ENCODE measurements at regions not wholly inside any gene's neighbourhood (a gene's known extent, or its start where the extent isn't known, plus 50 kb on each side); places are given as distances from the start of the nearest gene placed in this dataset.

DNA sequence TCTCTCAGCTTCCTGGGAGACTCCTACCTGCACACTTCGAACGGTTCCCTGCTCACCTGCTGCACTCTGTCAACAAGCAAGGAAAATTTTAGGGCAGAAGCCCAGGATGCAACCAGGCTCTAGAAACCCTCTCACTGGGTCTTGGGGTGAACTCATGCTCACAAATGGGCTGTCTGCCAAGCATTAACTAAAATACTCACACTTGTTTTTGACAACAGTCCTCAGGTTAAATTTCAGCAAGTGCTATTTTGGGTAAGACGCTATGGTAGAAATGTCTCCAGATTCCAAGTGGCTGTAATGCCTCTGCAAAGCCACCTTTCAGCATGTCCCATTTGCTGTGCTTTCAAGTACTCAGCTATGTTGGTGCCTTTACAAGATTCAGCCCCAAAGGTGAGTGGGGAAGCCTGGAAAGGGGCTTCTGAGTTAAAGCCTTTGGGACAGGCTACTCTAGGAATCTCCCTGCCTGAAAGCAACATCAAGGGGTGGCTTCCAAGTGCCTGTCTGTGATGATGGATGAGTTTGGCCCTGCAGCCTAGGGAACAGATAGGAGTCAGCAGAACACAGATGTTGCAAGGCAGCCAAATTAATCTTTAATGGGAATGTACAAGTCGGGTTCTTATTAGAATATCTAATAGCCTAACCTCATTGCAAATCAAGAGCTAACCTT lies 211.9 kb upstream of the SPAG17 start:
- Histone ChIP-seq H3K9me3 (ENCODE audit: low read depth) (no peaks in the 10 kb centered on the region), H3K27me3 (replicated peaks; ENCODE audit: insufficient read depth) (peaks cover 7% of the 10 kb centered on the region; the same call in 1 of the 2 replicates), H3K4me1 (ENCODE audit: insufficient read depth) (no peaks in the 10 kb centered on the region), H3F3A (ENCODE audit: insufficient read depth) (no peaks in the 10 kb centered on the region), H3K4me3 (no peak overlapping the region), H3K4me2 (ENCODE audit: unreplicated experiment) (no peak overlapping the region), H3K79me2 (ENCODE audit: insufficient read depth) (no peaks in the 10 kb centered on the region), H3K36me3 (ENCODE audit: low read depth) (no peaks in the 10 kb centered on the region), H3K9me2 (ENCODE audit: insufficient read depth) (no peaks in the 10 kb centered on the region), H3K27ac (no peak overlapping the region), H3K9ac (no peak overlapping the region), H4K20me1 (ENCODE audit: insufficient read depth) (no peaks in the 10 kb centered on the region), H2AFZ (no peak overlapping the region)
- no peak for DNase-seq
- in situ Hi-C loops (cut with MboI): no loop called here
- WGBS, 2 experiments (ENCODE audit: low coverage in 1 of 2, low lambda C conversion rate in 2 of 2, missing lambda C conversion rate in 2 of 2): 40 to 56% methylated on average over 4 of the region's 4 CpGs
- TF ChIP-seq EZH2 (IDR thresholded peaks at IDR 0.05; ENCODE audit: insufficient read depth, poor library complexity, severe bottlenecking) (no peak), EZH2phosphoT487 (IDR thresholded peaks at IDR 0.05; ENCODE audit: insufficient read depth, low read depth) (no peak)

DNA sequence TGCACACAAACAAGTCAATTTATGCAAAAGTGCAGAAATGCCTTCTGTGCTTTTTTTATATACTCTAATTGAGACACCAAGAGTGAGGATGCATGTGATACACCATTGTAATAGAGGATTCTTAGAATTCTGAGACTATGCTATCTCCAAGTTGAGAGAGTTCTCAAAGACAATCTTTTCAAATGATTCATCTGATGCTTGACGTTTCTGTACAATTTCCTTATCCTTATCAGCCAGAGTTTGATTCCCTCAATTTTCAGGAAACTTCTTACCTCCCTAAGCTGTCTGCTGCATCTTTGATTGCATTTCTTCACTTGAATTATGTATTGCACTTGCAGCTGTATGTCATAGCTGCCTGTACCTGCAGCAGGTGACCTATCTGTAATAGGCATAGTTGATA lies 211.3 kb upstream of the SPAG17 start:
- DNase-seq: no peak
- H3K36me3 ChIP-seq (ENCODE audit: low read depth): no peaks in the 10 kb centered on the region
- no peak overlapping the region for H3K4me2 ChIP-seq (ENCODE audit: unreplicated experiment)
- no peak overlapping the region for H3K4me3 ChIP-seq
- TF ChIP-seq EZH2 (IDR thresholded peaks at IDR 0.05; ENCODE audit: insufficient read depth, poor library complexity, severe bottlenecking): no peak
- no peak for TF ChIP-seq EZH2phosphoT487 (IDR thresholded peaks at IDR 0.05; ENCODE audit: insufficient read depth, low read depth)
- in situ Hi-C loops (cut with MboI): no loop called here
- H3K27me3 ChIP-seq (replicated peaks; ENCODE audit: insufficient read depth): peaks cover 7% of the 10 kb centered on the region; the same call in 1 of the 2 replicates
- no peak overlapping the region for H2AFZ ChIP-seq
- H3K79me2 ChIP-seq (ENCODE audit: insufficient read depth): no peaks in the 10 kb centered on the region
- no peaks in the 10 kb centered on the region for H4K20me1 ChIP-seq (ENCODE audit: insufficient read depth)
- 5% methylated on average over 1 of the region's 1 CpG for WGBS, 2 experiments (ENCODE audit: low coverage in 1 of 2, low lambda C conversion rate in 2 of 2, missing lambda C conversion rate in 2 of 2)
- no peaks in the 10 kb centered on the region for H3K9me2 ChIP-seq (ENCODE audit: insufficient read depth)
- no peaks in the 10 kb centered on the region for H3K9me3 ChIP-seq (ENCODE audit: low read depth)
- H3K27ac ChIP-seq: no peak overlapping the region
- H3K4me1 ChIP-seq (ENCODE audit: insufficient read depth): no peaks in the 10 kb centered on the region
- no peak overlapping the region for H3K9ac ChIP-seq
- H3F3A ChIP-seq (ENCODE audit: insufficient read depth): no peaks in the 10 kb centered on the region

DNA sequence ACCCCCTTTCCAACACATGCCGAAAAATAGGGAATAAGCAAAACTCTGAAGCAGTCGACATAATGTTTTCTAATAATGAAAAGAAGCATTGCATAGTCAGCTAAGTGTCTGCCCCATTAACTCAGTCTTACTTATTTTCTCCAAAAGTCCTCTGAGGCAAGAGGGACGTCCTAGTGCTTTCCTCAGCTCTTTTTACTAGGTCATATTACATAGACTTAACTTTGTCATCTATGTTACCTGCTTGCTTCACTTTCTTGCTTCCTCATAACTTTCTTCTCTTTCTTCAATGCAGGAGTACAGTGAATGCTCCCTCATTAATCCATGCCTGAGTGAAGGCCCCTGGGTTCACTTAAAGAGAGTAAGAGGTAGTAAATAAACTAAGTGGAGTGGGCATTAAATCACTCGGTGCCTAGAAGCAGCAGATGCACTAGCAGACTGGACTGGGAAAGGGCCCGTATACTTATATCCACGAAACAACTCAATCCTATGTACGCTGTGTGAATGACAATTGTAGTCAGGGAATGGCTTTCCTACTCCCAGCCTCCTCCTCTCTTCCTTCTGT lies 210.5 kb upstream of the SPAG17 start:
- H3K4me2 ChIP-seq (ENCODE audit: unreplicated experiment): no peak overlapping the region
- H3K4me1 ChIP-seq (ENCODE audit: insufficient read depth): no peaks in the 10 kb centered on the region
- TF ChIP-seq EZH2phosphoT487 (IDR thresholded peaks at IDR 0.05; ENCODE audit: insufficient read depth, low read depth) (no peak), EZH2 (IDR thresholded peaks at IDR 0.05; ENCODE audit: insufficient read depth, poor library complexity, severe bottlenecking) (no peak)
- peaks cover 7% of the 10 kb centered on the region; the same call in 1 of the 2 replicates for H3K27me3 ChIP-seq (replicated peaks; ENCODE audit: insufficient read depth)
- WGBS, 2 experiments (ENCODE audit: low coverage in 1 of 2, low lambda C conversion rate in 2 of 2, missing lambda C conversion rate in 2 of 2): 50 to 58% methylated on average over 7 of the region's 7 CpGs
- in situ Hi-C loops (cut with MboI): no loop called here
- no peaks in the 10 kb centered on the region for H4K20me1 ChIP-seq (ENCODE audit: insufficient read depth)
- no peaks in the 10 kb centered on the region for H3K36me3 ChIP-seq (ENCODE audit: low read depth)
- H3K9ac ChIP-seq: no peak overlapping the region
- DNase-seq: no peak
- no peaks in the 10 kb centered on the region for H3K79me2 ChIP-seq (ENCODE audit: insufficient read depth)
- H3F3A ChIP-seq (ENCODE audit: insufficient read depth): no peaks in the 10 kb centered on the region
- H3K4me3 ChIP-seq: no peak overlapping the region
- no peak overlapping the region for H2AFZ ChIP-seq
- no peaks in the 10 kb centered on the region for H3K9me2 ChIP-seq (ENCODE audit: insufficient read depth)
- no peaks in the 10 kb centered on the region for H3K9me3 ChIP-seq (ENCODE audit: low read depth)
- no peak overlapping the region for H3K27ac ChIP-seq

DNA sequence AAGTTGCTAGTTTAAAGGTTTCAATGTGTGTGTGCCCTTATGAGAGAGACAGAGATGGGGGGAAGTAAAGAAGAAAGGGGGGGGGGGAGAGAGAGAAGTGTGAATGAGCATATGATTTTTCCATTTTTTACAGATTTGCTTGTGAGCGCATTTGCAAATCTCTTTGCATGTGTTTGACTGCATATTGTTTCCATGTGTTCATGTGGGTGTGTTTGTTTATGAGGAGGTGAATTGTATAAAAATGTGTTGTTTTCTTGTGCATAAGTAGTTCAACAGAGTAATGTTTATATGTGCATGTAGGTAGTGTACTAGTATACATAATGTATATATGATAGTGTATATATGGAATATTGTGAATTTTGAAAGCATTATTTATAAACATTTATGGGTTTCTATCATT lies 205.9 kb upstream of the SPAG17 start:
- Histone ChIP-seq H3K4me1 (ENCODE audit: insufficient read depth) (no peaks in the 10 kb centered on the region), H3K4me3 (no peak overlapping the region), H4K20me1 (ENCODE audit: insufficient read depth) (no peaks in the 10 kb centered on the region), H2AFZ (no peak overlapping the region), H3K36me3 (ENCODE audit: low read depth) (no peaks in the 10 kb centered on the region), H3K9me3 (ENCODE audit: low read depth) (no peaks in the 10 kb centered on the region), H3F3A (ENCODE audit: insufficient read depth) (no peaks in the 10 kb centered on the region), H3K79me2 (ENCODE audit: insufficient read depth) (no peaks in the 10 kb centered on the region), H3K9me2 (ENCODE audit: insufficient read depth) (no peaks in the 10 kb centered on the region), H3K4me2 (ENCODE audit: unreplicated experiment) (no peak overlapping the region), H3K27ac (no peak overlapping the region), H3K27me3 (replicated peaks; ENCODE audit: insufficient read depth) (no peaks in the 10 kb centered on the region; the same call in 1 of the 2 replicates), H3K9ac (no peak overlapping the region)
- WGBS, 2 experiments (ENCODE audit: low coverage in 1 of 2, low lambda C conversion rate in 2 of 2, missing lambda C conversion rate in 2 of 2): 98 to 100% methylated on average over 1 of the region's 1 CpG
- no peak for DNase-seq
- no peak for TF ChIP-seq EZH2 (IDR thresholded peaks at IDR 0.05; ENCODE audit: insufficient read depth, poor library complexity, severe bottlenecking)
- TF ChIP-seq EZH2phosphoT487 (IDR thresholded peaks at IDR 0.05; ENCODE audit: insufficient read depth, low read depth): no peak
- in situ Hi-C loops (cut with MboI): no loop called here

All from GM23248 (cell line).